SU-DHL-6 (cell line): ENCODE measurements at regions not wholly inside any gene's neighbourhood (a gene's known extent, or its start where the extent isn't known, plus 50 kb on each side); places are given as distances from the start of the nearest gene placed in this dataset.

Source experiments
- H2AFZ ChIP-seq: fragments of 200-600 bp; sonication (generic); 2 replicates; pipeline ENCODE4 v1.6.1; 2014; ENCODE audit warnings: low read depth, mild to moderate bottlenecking, moderate library complexity, mixed read lengths, antibody characterized with exemption, low read length; ENCODE audit not compliant: severe bottlenecking
- H3F3A ChIP-seq: fragments of 200-600 bp; shearing (Covaris generic); 2 replicates; pipeline ENCODE4 v1.6.0; 2016; ENCODE audit warnings: antibody characterized with exemption, mild to moderate bottlenecking; ENCODE audit not compliant: insufficient read depth
- H3K27ac ChIP-seq: fragments of 200-600 bp; sonication (generic); 2 replicates; pipeline ENCODE4 v1.5.1; 2016; ENCODE audit warnings: low read depth, mild to moderate bottlenecking, low read length, moderate library complexity, mixed read lengths
- H3K27me3 ChIP-seq: fragments of 200-600 bp; sonication (generic), shearing (Covaris generic); 2 replicates; pipeline ENCODE4 v1.6.0; 2014; ENCODE audit warnings: mild to moderate bottlenecking, low read length
- H3K36me3 ChIP-seq: fragments of 200-600 bp; sonication (generic); 2 replicates; pipeline ENCODE4 v1.6.1; 2014; ENCODE audit warnings: mild to moderate bottlenecking, low read length, mixed read lengths
- H3K4me2 ChIP-seq: fragments of 300-600, 200-600 bp; shearing (Covaris generic), sonication (generic); 2 replicates; pipeline ENCODE4 v1.6.0; 2014; ENCODE audit warnings: low read length, low read depth, mild to moderate bottlenecking; ENCODE audit not compliant: poor library complexity, severe bottlenecking
- H3K4me3 ChIP-seq: fragments of 200-600 bp; sonication (generic); 2 replicates; pipeline ENCODE4 v1.5.1; 2014; ENCODE audit warnings: antibody characterized with exemption, low read length, mild to moderate bottlenecking, mixed read lengths; ENCODE audit not compliant: insufficient read depth, poor library complexity, severe bottlenecking
- H3K79me2 ChIP-seq: fragments of 200-600 bp; sonication (generic); 2 replicates; pipeline ENCODE4 v1.6.1; 2014; ENCODE audit warnings: mild to moderate bottlenecking, low read length, moderate library complexity; ENCODE audit not compliant: insufficient read depth
- H3K9ac ChIP-seq: fragments of 200-600 bp; sonication (generic); 2 replicates; pipeline ENCODE4 v1.7.0; 2014; ENCODE audit warnings: mild to moderate bottlenecking, low read length
- H3K9me2 ChIP-seq: fragments of 200-600 bp; sonication (generic); replicated peaks from 2 replicates; pipeline ENCODE4 v1.6.1; 2014; ENCODE audit warnings: low read length; ENCODE audit not compliant: insufficient read depth
- H3K9me3 ChIP-seq: fragments of 200-600 bp; sonication (generic); 2 replicates; pipeline ENCODE4 v1.6.1; 2014; ENCODE audit warnings: low read length, mixed read lengths; ENCODE audit not compliant: insufficient read depth
- H4K20me1 ChIP-seq: fragments of 200-600 bp; sonication (generic); 2 replicates; pipeline ENCODE4 v1.6.1; 2014; ENCODE audit warnings: low read depth, mild to moderate bottlenecking, antibody characterized with exemption, low read length, moderate library complexity, mixed read lengths
- EZH2phosphoT487 ChIP-seq: fragments of 200-600 bp; sonication (generic), shearing (Covaris generic); conservative IDR thresholded peaks from 2 replicates; pipeline ENCODE4 v1.6.1; 2018; ENCODE audit warnings: mild to moderate bottlenecking, antibody characterized with exemption, low read length, moderate library complexity, mixed read lengths
- TF ChIP-seq, protein P1 (sequence below): fragments of 200-600 bp; sonication (generic); IDR thresholded peaks from one replicate; pipeline ENCODE4 v1.5.1; 2017; ENCODE audit warnings: antibody characterized with exemption, mild to moderate bottlenecking, low read length, moderate library complexity; ENCODE audit not compliant: insufficient read depth, poor library complexity, severe bottlenecking

GRCh38 chr12:17301544-17301943 is 695.6 kb upstream of the LMO3 start:
- Histone ChIP-seq H3K4me3 (no peak overlapping the region), H3K36me3 (no peaks in the 10 kb centered on the region), H3K79me2 (no peaks in the 10 kb centered on the region), H3K27me3 (no peaks in the 10 kb centered on the region), H3K9me3 (peaks cover 5% of the 10 kb centered on the region; the same call in 1 of the 2 replicates), H3K9me2 (no peaks in the 10 kb centered on the region), H3K27ac (no peak overlapping the region), H3K9ac (no peak overlapping the region), H3F3A (no peaks in the 10 kb centered on the region), H4K20me1 (no peaks in the 10 kb centered on the region), H2AFZ (no peak overlapping the region), H3K4me2 (no peak overlapping the region)
- no peak for TF ChIP-seq EZH2phosphoT487
- TF ChIP-seq, protein P1, sequence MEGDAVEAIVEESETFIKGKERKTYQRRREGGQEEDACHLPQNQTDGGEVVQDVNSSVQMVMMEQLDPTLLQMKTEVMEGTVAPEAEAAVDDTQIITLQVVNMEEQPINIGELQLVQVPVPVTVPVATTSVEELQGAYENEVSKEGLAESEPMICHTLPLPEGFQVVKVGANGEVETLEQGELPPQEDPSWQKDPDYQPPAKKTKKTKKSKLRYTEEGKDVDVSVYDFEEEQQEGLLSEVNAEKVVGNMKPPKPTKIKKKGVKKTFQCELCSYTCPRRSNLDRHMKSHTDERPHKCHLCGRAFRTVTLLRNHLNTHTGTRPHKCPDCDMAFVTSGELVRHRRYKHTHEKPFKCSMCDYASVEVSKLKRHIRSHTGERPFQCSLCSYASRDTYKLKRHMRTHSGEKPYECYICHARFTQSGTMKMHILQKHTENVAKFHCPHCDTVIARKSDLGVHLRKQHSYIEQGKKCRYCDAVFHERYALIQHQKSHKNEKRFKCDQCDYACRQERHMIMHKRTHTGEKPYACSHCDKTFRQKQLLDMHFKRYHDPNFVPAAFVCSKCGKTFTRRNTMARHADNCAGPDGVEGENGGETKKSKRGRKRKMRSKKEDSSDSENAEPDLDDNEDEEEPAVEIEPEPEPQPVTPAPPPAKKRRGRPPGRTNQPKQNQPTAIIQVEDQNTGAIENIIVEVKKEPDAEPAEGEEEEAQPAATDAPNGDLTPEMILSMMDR: no peak

DNA sequence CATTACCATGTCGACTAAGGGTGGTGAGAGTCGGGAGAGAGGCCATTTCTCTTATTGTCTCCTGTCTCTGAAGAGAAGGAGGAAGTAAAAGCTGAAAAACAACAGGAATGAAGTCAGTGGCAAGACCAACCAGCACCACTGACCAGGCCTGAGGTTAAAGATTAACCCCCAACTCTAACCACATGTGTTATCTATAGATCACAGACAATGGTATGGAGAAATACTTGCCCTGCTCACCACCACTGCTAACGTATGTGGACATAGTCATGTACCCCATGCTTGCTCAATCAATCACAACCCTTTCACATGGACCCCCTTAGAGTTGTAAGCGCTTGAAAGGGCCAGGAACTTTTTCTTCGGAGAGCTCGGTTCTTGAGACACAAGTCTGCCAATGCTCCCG is 690.9 kb upstream of the LMO3 start:
- H3K36me3 ChIP-seq: no peaks in the 10 kb centered on the region
- TF ChIP-seq EZH2phosphoT487: no peak
- TF ChIP-seq, protein P1: no peak
- H3K4me2 ChIP-seq: no peak overlapping the region
- H3K27ac ChIP-seq: no peak overlapping the region
- H3K9me3 ChIP-seq: no peaks in the 10 kb centered on the region
- H3K4me3 ChIP-seq: no peak overlapping the region
- H2AFZ ChIP-seq: no peak overlapping the region
- H4K20me1 ChIP-seq: no peaks in the 10 kb centered on the region
- H3K27me3 ChIP-seq: no peaks in the 10 kb centered on the region
- H3F3A ChIP-seq: no peaks in the 10 kb centered on the region
- H3K79me2 ChIP-seq: no peaks in the 10 kb centered on the region
- no peaks in the 10 kb centered on the region for H3K9me2 ChIP-seq
- no peak overlapping the region for H3K9ac ChIP-seq

GRCh38 chr12:17286874-17287273 is 680.9 kb upstream of the LMO3 start:
- no peak overlapping the region for H2AFZ ChIP-seq
- TF ChIP-seq, protein P1: no peak
- no peak for TF ChIP-seq EZH2phosphoT487
- no peaks in the 10 kb centered on the region for H3F3A ChIP-seq
- H3K27ac ChIP-seq: no peak overlapping the region
- no peaks in the 10 kb centered on the region for H3K79me2 ChIP-seq
- no peak overlapping the region for H3K4me3 ChIP-seq
- no peaks in the 10 kb centered on the region; the same call in 1 of the 2 replicates for H3K9me3 ChIP-seq
- no peaks in the 10 kb centered on the region; the same call in 1 of the 2 replicates for H3K9me2 ChIP-seq
- H3K4me2 ChIP-seq: no peak overlapping the region
- H4K20me1 ChIP-seq: no peaks in the 10 kb centered on the region
- H3K27me3 ChIP-seq: no peaks in the 10 kb centered on the region
- no peaks in the 10 kb centered on the region for H3K36me3 ChIP-seq
- no peak overlapping the region for H3K9ac ChIP-seq

DNA sequence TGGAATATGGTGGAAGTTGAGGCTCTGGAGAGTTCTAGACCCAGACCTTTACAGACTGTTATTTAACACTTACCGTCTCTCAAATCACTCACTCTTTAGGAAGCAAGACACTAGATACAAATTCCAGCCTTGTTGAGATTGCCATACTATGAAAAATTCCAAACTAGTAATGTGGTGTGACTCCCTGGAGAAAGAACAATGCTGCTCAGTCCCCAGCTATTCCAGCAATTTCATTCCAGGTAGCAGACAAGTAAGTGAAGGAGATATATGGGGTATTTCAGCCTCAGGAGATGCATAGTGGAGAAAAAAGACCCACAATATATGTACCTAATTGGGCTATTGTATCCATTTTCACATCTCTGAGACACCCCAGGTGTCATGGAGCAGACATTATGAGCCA is 678.9 kb upstream of the LMO3 start:
- Histone ChIP-seq H4K20me1 (no peaks in the 10 kb centered on the region), H3K79me2 (no peaks in the 10 kb centered on the region), H3K9me2 (no peaks in the 10 kb centered on the region), H3K27ac (no peak overlapping the region), H3K36me3 (no peaks in the 10 kb centered on the region), H3K9ac (no peak overlapping the region), H3K27me3 (no peaks in the 10 kb centered on the region), H3F3A (no peaks in the 10 kb centered on the region), H2AFZ (no peak overlapping the region), H3K4me2 (no peak overlapping the region), H3K4me3 (no peak overlapping the region), H3K9me3 (no peaks in the 10 kb centered on the region; the same call in 1 of the 2 replicates)
- TF ChIP-seq EZH2phosphoT487: no peak
- TF ChIP-seq, protein P1: no peak
